B cell (primary cell): ENCODE measurements at regions not wholly inside any gene's neighbourhood (a gene's known extent, or its start where the extent isn't known, plus 50 kb on each side); places are given as distances from the start of the nearest gene placed in this dataset.

Experiments used
- ATAC-seq: fragments of 200-7000 bp; cut with Tn5 transposase; one replicate; pipeline ENCODE4 v1.10.0; 2021; ENCODE audit warnings: low read depth, mild to moderate bottlenecking, moderate number of reproducible peaks, moderate library complexity
- CTCF ChIA-PET: fragments of 350-600 bp; sonication (Branson Sonifier 250); formaldehyde crosslinking; loops from one replicate; lab custom pipeline; 2021; ENCODE audit warnings: antibody characterized with exemption, inconsistent platforms; lab: Charles Lee
- POLR2A ChIA-PET: fragments of 350-600 bp; sonication (Branson Sonifier 250); formaldehyde crosslinking; loops from one replicate; lab custom pipeline; 2021; ENCODE audit warnings: antibody characterized with exemption; lab: Charles Lee
- DNase-seq: peaks from one replicate; pipeline ENCODE4 v3.0.0; 2013
- H2AFZ ChIP-seq: 2 replicates; pipeline ENCODE4 v1.6.1; 2012; ENCODE audit warnings: mild to moderate bottlenecking, low read depth, low read length; ENCODE audit not compliant: insufficient read depth, poor library complexity, severe bottlenecking
- H3K27ac ChIP-seq, 2 donors: 1 replicate in 1 of 2; 2 replicates in 1 of 2; pipeline ENCODE4 v1.5.1; 2012 to 2013; ENCODE audit warnings: low read length in 2 of 2, mild to moderate bottlenecking in 2 of 2, moderate library complexity in 1 of 2
- H3K27me3 ChIP-seq, 4 experiments: fragments of 200-600 bp in 1 of 4; sonication (generic) in 1 of 4; replicated peaks in 1 of 4; 1 replicate in 2 of 4; 2 replicates in 2 of 4; pipeline versions ENCODE4 v1.6.1 to v1.7.0; 2013 to 2016; ENCODE audit warnings: low read length in 3 of 4, mild to moderate bottlenecking in 2 of 4, mixed read lengths in 1 of 4, moderate library complexity in 1 of 4; ENCODE audit not compliant: insufficient read depth in 4 of 4, control insufficient read depth in 3 of 4; ENCODE audit errors: control extremely low read depth in 1 of 4
- H3K36me3 ChIP-seq, 2 experiments: replicated peaks in 1 of 2; 1 replicate in 1 of 2; 2 replicates in 1 of 2; pipeline versions ENCODE4 v1.6.1 to v1.7.1; 2013; ENCODE audit warnings: low read length in 1 of 2; ENCODE audit not compliant: insufficient read depth in 2 of 2, control insufficient read depth in 1 of 2; ENCODE audit errors: control extremely low read depth in 1 of 2, extremely low read depth in 1 of 2
- H3K4me1 ChIP-seq, 2 donors: fragments of 200-600 bp in 1 of 2; sonication (generic) in 1 of 2; 1 replicate in 1 of 2; 2 replicates in 1 of 2; pipeline versions ENCODE4 v1.5.1 to v1.6.1; 2013 to 2017; ENCODE audit warnings: low read length in 2 of 2; ENCODE audit not compliant: control insufficient read depth in 2 of 2, insufficient read depth in 2 of 2
- H3K4me2 ChIP-seq: replicated peaks from 2 replicates; pipeline ENCODE3; 2012; ENCODE audit warnings: mild to moderate bottlenecking, low read depth, low read length; ENCODE audit not compliant: poor library complexity, severe bottlenecking
- H3K4me3 ChIP-seq, 5 experiments: fragments of 200-600 bp in 1 of 5; sonication (generic) in 1 of 5; 1 replicate in 3 of 5; 2 replicates in 2 of 5; pipeline versions ENCODE4 v1.5.1 to v1.7.0; 2011 to 2016; ENCODE audit warnings: low read length in 4 of 5, mild to moderate bottlenecking in 4 of 5, low read depth in 2 of 5, control low read depth in 1 of 5, moderate library complexity in 1 of 5; ENCODE audit not compliant: insufficient read depth in 1 of 5; ENCODE audit errors: control extremely low read depth in 1 of 5, extremely low read depth in 1 of 5
- H3K79me2 ChIP-seq: fragments of 200-600 bp; sonication (generic); one replicate; pipeline ENCODE4 v1.6.0; 2016; ENCODE audit warnings: low read length; ENCODE audit not compliant: control insufficient read depth, insufficient read depth
- H3K9ac ChIP-seq: fragments of 200-600 bp; sonication (generic); 2 replicates; pipeline ENCODE4 v1.6.1; 2017; ENCODE audit warnings: mild to moderate bottlenecking, low read length, moderate library complexity
- H3K9me3 ChIP-seq, 3 donors: one replicate each; pipeline versions ENCODE4 v1.6.1 to v1.7.1; 2013; ENCODE audit warnings: low read length in 2 of 3; ENCODE audit not compliant: control insufficient read depth in 2 of 3, insufficient read depth in 1 of 3; ENCODE audit errors: control extremely low read depth in 1 of 3
- H4K20me1 ChIP-seq: 2 replicates; pipeline ENCODE4 v1.6.0; 2012; ENCODE audit warnings: mild to moderate bottlenecking, low read length; ENCODE audit not compliant: insufficient read depth, control insufficient read depth, poor library complexity, severe bottlenecking
- H3K27ac Mint-ChIP-seq: one replicate; pipeline ENCODE4 v1.8.0; 2021; ENCODE audit warnings: mixed read lengths
- H3K27me3 Mint-ChIP-seq: one replicate; pipeline ENCODE4 v1.8.0; 2021; ENCODE audit warnings: mixed read lengths
- H3K4me1 Mint-ChIP-seq: one replicate; pipeline ENCODE4 v1.8.0; 2021; ENCODE audit warnings: mixed read lengths
- H3K4me3 Mint-ChIP-seq: one replicate; pipeline ENCODE4 v1.8.0; 2021; ENCODE audit warnings: mixed read lengths
- H3K9me3 Mint-ChIP-seq: one replicate; pipeline ENCODE4 v1.8.0; 2022; ENCODE audit warnings: mixed read lengths; ENCODE audit not compliant: insufficient read depth
- CTCF ChIP-seq: fragments of 200-600 bp; IDR thresholded peaks from one replicate; pipeline ENCODE4 v1.8.0; 2022; ENCODE audit warnings: antibody characterized with exemption, mild to moderate bottlenecking
- EZH2 ChIP-seq: IDR thresholded peaks from 2 replicates; pipeline ENCODE4 v1.6.1; 2012; ENCODE audit warnings: borderline replicate concordance, low read depth, mild to moderate bottlenecking, moderate library complexity, low read length; ENCODE audit not compliant: insufficient read depth, poor library complexity, severe bottlenecking
- WGBS: methylation state at CpG from one replicate; pipeline ENCODE4 v1.1.5; 2013; ENCODE audit warnings: missing lambda C conversion rate; ENCODE audit not compliant: insufficient coverage; 5-methylcytosine and 5-hydroxymethylcytosine counted together
- intact Hi-C: fragments of 100-400 bp; cut with micrococcal nuclease; formaldehyde crosslinking; loops from one replicate; pipeline ENCODE4 v1.10.0; 2022

GRCh38 chr3:194029846-194030245 is 106.1 kb upstream of the HES1 start:
- Histone ChIP-seq H3K9ac (no peak overlapping the region), H3K4me1 (peaks cover 38 to 46% of the 10 kb centered on the region in 2 donors), H3K79me2 (no peaks in the 10 kb centered on the region), H3K4me2 (no peak overlapping the region), H3K27me3 (peaks cover 0 to 3% (median 0%) of the 10 kb centered on the region in 4 experiments), H2AFZ (no peak overlapping the region), H3K36me3 (no peaks in the 10 kb centered on the region), H3K9me3 (peaks cover 0 to 4% (median 0%) of the 10 kb centered on the region in 3 donors), H3K27ac (no peak overlapping the region), H3K4me3 (no peak overlapping the region), H4K20me1 (no peaks in the 10 kb centered on the region)
- Mint-ChIP-seq H3K4me1 (peaks cover 50% of the 10 kb centered on the region), H3K9me3 (peaks cover 5% of the 10 kb centered on the region), H3K4me3 (no peak overlapping the region), H3K27me3 (no peaks in the 10 kb centered on the region), H3K27ac (no peak overlapping the region)
- intact Hi-C loops, result loop anchor here (5.0 kb wide), 1 partner anchor 58 kb away; no protein-coding TSS in a partner anchor
- DNase-seq (no peak), ATAC-seq (no peak)
- POLR2A ChIA-PET, result interaction anchor here (0.6 kb wide), 1 partner anchor 185 kb away, joined by 3 read pairs; no protein-coding TSS in a partner anchor
- TF ChIP-seq CTCF (no peak), EZH2 (no peak)
- CTCF ChIA-PET, result no interaction called here

GRCh38 chr3:194030372-194030771 is 105.6 kb upstream of the HES1 start:
- 100% methylated on average over 4 of the region's 4 CpGs for WGBS
- H4K20me1 ChIP-seq, result no peaks in the 10 kb centered on the region
- TF ChIP-seq EZH2, result no peak
- no peak for TF ChIP-seq CTCF
- DNase-seq (no peak), ATAC-seq (no peak)
- peaks cover 55% of the 10 kb centered on the region for H3K4me1 Mint-ChIP-seq
- no peaks in the 10 kb centered on the region for H3K79me2 ChIP-seq
- CTCF ChIA-PET, result no interaction called here
- H3K27me3 ChIP-seq, result peaks cover 0 to 3% (median 0%) of the 10 kb centered on the region in 4 experiments
- intact Hi-C loops, result loop anchor here (5.0 kb wide), 1 partner anchor 58 kb away; no protein-coding TSS in a partner anchor
- H3K9ac ChIP-seq, result no peak overlapping the region
- H3K4me3 Mint-ChIP-seq, result no peak overlapping the region
- H3K36me3 ChIP-seq, result no peaks in the 10 kb centered on the region
- H3K27me3 Mint-ChIP-seq, result no peaks in the 10 kb centered on the region
- peaks cover 0 to 4% (median 0%) of the 10 kb centered on the region in 3 donors for H3K9me3 ChIP-seq
- H2AFZ ChIP-seq, result no peak overlapping the region
- no peak overlapping the region for H3K27ac Mint-ChIP-seq
- POLR2A ChIA-PET, result no interaction called here
- peaks cover 43 to 52% of the 10 kb centered on the region in 2 donors for H3K4me1 ChIP-seq
- peaks cover 5% of the 10 kb centered on the region for H3K9me3 Mint-ChIP-seq
- no peak overlapping the region for H3K4me3 ChIP-seq
- H3K4me2 ChIP-seq, result no peak overlapping the region
- H3K27ac ChIP-seq, result no peak overlapping the region
